Stimulated activated memory B cell treated with anti-CD40 and anti-IgM and Interleukin-4, amounts not matched to agents 10 μg/mL and 1 μg/mL and 100 μg/mL, for 72 hours (primary cell): ENCODE measurements at regions not wholly inside any gene's neighbourhood (a gene's known extent, or its start where the extent isn't known, plus 50 kb on each side); places are given as distances from the start of the nearest gene placed in this dataset.

Source experiments
- ATAC-seq: fragments of 150-1000 bp; cut with Tn5 transposase; 2 replicates; pipeline ENCODE4 v1.10.0; 2021
- H3K27ac Mint-ChIP-seq: one replicate; pipeline ENCODE4 v1.8.0; 2022; ENCODE audit warnings: mild to moderate bottlenecking, mixed read lengths
- H3K27me3 Mint-ChIP-seq: one replicate; pipeline ENCODE4 v1.8.0; 2022; ENCODE audit warnings: mixed read lengths
- H3K36me3 Mint-ChIP-seq: one replicate; pipeline ENCODE4 v1.8.0; 2022; ENCODE audit warnings: mixed read lengths
- H3K4me1 Mint-ChIP-seq: one replicate; pipeline ENCODE4 v1.8.0; 2022; ENCODE audit warnings: mixed read lengths
- H3K4me3 Mint-ChIP-seq: one replicate; pipeline ENCODE4 v1.8.0; 2022; ENCODE audit warnings: mild to moderate bottlenecking, moderate library complexity, mixed read lengths
- H3K9me3 Mint-ChIP-seq: one replicate; pipeline ENCODE4 v1.8.0; 2022; ENCODE audit warnings: mixed read lengths

DNA sequence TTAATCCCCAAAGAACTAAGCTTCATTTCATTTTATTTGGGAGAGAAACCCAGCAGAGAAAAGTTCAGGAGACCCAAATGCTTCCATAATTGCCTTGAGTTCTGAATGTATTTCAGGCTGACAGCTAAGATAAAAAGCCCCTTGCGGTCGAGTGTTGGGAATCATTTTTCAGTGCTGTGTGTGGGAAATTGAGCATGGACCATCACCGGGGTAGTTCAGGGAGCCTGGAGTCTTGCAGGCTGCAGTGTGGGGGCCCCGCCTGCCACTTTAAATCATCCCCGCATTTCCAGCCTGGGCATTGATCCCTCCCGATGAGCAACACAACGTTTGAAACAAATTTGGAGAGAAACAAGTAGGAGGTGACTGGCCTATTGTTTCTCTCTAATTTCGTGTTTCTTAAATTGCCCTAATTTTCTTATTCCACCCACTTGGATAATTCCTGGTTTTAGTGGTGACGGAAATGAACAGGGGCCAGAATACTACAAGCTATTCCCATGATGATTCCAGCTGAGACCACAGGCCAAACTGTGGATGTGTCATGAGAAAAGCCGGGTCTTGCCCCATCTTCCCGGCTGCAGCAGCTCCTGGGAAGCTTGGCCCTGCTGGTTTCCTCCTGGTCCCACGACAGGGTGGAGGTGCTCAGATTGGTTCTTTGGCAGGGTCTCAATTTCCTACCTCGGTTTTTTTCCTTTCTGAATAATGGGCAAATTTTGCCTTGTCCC, 75.1 kb downstream of the FOXL1 start:
- no peaks in the 10 kb centered on the region for H3K36me3 Mint-ChIP-seq
- H3K4me1 Mint-ChIP-seq: no peaks in the 10 kb centered on the region
- ATAC-seq: no peak
- H3K9me3 Mint-ChIP-seq: no peaks in the 10 kb centered on the region
- peaks cover 11% of the 10 kb centered on the region for H3K27me3 Mint-ChIP-seq
- no peak overlapping the region for H3K4me3 Mint-ChIP-seq
- no peak overlapping the region for H3K27ac Mint-ChIP-seq

DNA sequence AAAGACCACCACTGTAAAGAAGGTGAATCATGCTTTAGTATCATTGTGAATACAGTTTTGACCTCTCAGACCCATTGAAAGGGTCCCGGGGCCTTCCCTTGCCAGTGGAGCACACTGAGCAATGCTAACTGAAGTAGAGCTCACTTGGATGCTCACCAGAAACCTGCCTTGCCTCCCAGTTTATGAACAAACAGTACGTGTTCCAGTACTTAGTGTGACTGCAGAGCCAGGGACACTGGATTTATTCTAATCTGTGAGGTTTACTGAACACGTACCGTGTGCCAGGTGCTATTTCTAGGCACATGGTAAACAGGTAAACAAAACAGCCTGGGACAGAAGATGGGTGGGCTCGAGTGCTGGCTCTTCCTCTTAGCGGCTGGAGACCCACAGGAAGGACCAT, 79.6 kb downstream of the FOXL1 start:
- Mint-ChIP-seq H3K27ac (no peak overlapping the region), H3K27me3 (peaks cover 20% of the 10 kb centered on the region), H3K9me3 (peaks cover 8% of the 10 kb centered on the region), H3K4me3 (no peak overlapping the region), H3K4me1 (no peaks in the 10 kb centered on the region), H3K36me3 (no peaks in the 10 kb centered on the region)
- no peak for ATAC-seq

DNA sequence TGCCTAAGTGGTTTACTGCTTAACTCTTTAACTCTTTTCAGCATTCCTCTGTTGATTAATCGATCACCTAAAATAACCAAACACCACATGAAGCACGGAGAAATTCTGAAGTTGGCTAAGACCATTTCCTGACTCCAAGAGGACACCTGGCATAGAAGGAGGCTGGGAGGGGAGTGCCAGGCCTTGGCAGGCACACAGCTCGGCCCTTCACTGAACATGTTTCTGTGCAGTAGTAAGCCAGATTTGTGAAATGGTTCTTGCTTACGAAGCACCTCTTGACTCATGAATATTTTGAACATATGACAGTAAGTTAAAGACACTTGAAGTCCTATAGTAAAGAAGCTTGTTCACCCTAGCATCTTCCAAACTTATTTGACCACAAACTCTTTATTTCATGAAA, 82.3 kb downstream of the FOXL1 start:
- H3K27me3 Mint-ChIP-seq: peaks cover 20% of the 10 kb centered on the region
- no peak overlapping the region for H3K27ac Mint-ChIP-seq
- no peak for ATAC-seq
- H3K4me1 Mint-ChIP-seq: peaks cover 13% of the 10 kb centered on the region
- peaks cover 16% of the 10 kb centered on the region for H3K9me3 Mint-ChIP-seq
- no peaks in the 10 kb centered on the region for H3K36me3 Mint-ChIP-seq
- no peak overlapping the region for H3K4me3 Mint-ChIP-seq

DNA sequence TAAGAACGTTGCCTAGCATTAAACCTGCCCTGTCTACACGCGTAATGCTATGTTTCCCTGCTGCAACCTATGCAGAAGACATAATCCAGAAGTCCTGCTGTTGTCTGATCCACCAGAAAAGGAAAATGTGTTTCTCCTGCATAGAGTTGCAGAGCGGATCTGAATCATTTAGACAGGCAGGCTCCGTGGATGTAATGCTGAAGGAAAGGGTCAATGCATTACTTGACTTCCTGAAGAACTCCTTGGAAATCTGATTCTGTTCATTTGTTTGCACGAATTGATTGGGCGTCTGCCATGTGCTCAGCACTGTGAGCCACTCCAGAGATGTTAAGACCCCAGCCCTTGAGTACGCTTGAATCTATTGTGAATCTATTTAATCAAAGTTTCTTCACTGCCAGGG, 83.4 kb downstream of the FOXL1 start:
- Mint-ChIP-seq H3K27ac (no peak overlapping the region), H3K4me3 (no peak overlapping the region), H3K4me1 (peaks cover 13% of the 10 kb centered on the region), H3K9me3 (peaks cover 19% of the 10 kb centered on the region), H3K27me3 (peaks cover 20% of the 10 kb centered on the region), H3K36me3 (no peaks in the 10 kb centered on the region)
- ATAC-seq: no peak

DNA sequence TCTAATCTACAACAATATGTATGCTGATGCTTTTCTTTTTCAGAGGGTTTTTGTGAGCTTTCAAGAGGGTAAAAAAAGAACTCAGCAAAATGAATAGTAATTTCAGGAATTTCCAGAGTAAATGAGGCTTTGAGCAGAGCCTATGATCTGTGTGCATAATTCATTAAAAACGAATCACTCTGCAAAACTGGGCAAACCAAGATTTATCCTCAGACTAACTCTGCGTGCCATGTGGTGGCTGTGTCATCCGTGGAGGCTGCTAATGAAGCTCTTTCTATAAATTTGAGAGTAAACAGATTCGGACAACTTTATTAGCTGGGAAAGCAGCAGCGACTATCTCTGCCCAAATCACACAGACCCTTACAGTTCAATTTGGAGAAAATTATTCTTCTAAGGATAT, 83.8 kb downstream of the FOXL1 start:
- Mint-ChIP-seq H3K27ac (no peak overlapping the region), H3K9me3 (peaks cover 19% of the 10 kb centered on the region), H3K4me3 (no peak overlapping the region), H3K36me3 (no peaks in the 10 kb centered on the region), H3K4me1 (peaks cover 13% of the 10 kb centered on the region), H3K27me3 (peaks cover 20% of the 10 kb centered on the region)
- no peak for ATAC-seq

DNA sequence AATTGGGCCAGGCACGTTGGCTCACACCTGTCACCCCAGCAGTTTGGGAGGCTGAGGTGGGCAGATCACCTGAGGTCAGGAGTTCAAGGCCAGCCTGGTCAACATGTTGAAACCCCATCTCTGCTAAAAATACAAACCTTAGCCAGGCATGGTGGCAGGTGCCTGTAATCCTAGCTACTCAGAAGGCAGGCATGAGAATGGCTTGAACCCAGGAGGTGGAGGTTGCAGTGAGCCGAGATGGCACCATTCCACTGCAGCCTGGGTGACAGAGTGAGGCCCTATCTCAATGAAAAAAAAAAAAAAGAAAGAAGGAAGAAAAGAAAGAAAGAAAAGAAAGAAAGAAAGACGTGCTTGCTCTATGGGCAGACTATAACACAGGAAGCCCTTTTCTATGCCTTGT, 84.4 kb downstream of the FOXL1 start:
- Mint-ChIP-seq H3K27ac (no peak overlapping the region), H3K9me3 (peaks cover 19% of the 10 kb centered on the region), H3K4me3 (no peak overlapping the region), H3K36me3 (no peaks in the 10 kb centered on the region), H3K4me1 (peaks cover 13% of the 10 kb centered on the region), H3K27me3 (peaks cover 20% of the 10 kb centered on the region)
- ATAC-seq: no peak

DNA sequence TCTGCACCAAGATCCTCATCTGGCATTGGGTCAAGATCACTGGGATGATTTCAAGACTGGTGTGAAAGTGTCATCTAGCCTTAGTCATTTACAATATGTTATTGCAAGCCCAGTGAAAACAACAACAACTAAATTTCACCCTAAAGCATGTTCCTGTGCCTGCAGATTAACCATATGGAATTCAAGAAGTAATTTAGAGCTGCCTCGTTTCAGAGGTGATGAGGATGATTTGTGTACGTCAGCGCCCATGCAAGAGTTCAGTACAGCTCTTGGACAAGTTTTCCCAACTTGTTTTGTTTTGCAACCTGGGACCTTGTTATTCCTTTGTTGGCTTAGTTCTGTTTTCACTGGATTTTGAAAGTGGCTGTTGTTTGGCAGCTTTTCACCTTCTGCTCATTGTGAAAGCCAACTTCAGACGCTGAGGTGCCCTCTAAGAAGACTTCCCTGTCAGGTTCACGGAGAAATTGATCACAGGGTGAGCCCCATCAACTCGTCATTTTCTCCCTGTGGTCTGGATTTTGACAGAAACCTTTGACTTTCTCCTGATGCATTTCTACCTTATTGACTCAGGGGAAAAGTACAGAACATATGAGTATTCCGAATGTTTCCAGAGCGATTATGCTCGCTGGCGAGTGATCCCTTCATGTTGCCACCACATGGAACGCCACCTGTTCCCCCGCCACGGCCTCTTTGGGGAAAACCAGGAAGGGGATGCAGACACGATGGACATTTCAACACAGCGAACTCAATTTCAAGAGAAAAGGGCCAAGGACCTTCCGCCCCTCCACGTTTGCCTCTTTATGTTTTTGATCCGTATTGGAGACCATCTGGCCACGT, 85.6 kb downstream of the FOXL1 start:
- Mint-ChIP-seq H3K4me3 (no peak overlapping the region), H3K36me3 (no peaks in the 10 kb centered on the region), H3K9me3 (peaks cover 19% of the 10 kb centered on the region), H3K4me1 (peaks cover 13% of the 10 kb centered on the region), H3K27me3 (peaks cover 20% of the 10 kb centered on the region), H3K27ac (no peak overlapping the region)
- no peak for ATAC-seq

DNA sequence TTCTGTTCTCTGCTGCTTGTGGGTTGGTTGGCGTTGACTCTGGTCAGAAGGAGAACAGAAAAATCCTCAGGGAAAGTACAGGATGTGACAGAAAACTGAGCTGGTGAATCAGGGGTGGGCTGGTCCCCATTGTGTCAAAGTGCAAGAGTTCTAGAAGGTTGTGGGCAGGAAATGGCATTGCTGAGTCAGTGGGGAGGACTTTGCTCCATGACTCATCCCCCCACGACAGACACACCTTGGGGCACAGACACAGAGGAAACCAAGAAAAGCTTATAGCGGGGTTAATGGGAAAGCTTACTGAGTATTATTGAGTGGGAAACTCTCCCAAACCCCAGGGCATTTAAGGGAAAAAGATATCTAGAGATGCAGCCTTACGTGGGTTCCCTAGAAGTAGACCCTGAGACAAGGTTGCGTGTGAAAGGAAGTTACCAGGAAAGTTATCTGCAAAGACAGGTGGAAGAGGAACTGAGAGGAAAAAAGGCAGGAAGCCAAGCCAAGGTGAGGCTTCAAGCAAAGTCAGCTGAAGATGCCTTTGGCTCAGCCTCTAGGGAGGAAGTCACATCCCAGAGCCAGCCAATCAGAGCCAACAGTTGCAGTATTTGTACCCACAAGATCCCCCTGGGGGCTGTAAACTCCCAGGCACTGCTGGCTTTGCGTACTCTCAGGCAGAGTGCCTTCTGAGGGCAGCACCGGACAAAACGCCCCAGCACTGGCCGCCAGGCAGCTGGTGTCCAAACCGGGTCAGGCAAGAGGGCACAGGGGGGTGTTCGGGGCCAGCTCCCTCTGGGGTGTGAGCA, 86.4 kb downstream of the FOXL1 start:
- Mint-ChIP-seq H3K36me3 (no peaks in the 10 kb centered on the region), H3K27ac (no peak overlapping the region), H3K4me1 (peaks cover 13% of the 10 kb centered on the region), H3K9me3 (peaks cover 14% of the 10 kb centered on the region), H3K27me3 (peaks cover 25% of the 10 kb centered on the region), H3K4me3 (no peak overlapping the region)
- ATAC-seq: peak; percentile 70

DNA sequence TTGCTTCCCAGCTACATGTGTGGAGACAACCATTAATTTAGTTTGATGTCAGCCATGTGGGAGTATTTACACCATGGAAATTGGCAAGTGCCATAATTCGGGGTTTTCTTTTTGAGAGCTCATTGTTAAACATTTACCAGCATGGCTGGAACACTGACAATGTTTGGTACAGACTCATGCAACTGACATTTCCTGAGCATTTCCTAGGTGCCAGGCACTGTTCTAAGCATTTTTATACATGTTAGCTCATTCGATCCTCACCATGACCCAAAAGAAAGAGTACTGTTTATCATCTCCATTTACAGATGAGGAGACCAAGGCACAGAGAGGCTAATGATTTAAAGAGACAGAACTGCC, 86.9 kb downstream of the FOXL1 start:
- H3K4me1 Mint-ChIP-seq: peaks cover 13% of the 10 kb centered on the region
- H3K9me3 Mint-ChIP-seq: peaks cover 11% of the 10 kb centered on the region
- no peak for ATAC-seq
- peaks cover 31% of the 10 kb centered on the region for H3K27me3 Mint-ChIP-seq
- no peak overlapping the region for H3K4me3 Mint-ChIP-seq
- no peak overlapping the region for H3K27ac Mint-ChIP-seq
- H3K36me3 Mint-ChIP-seq: no peaks in the 10 kb centered on the region

DNA sequence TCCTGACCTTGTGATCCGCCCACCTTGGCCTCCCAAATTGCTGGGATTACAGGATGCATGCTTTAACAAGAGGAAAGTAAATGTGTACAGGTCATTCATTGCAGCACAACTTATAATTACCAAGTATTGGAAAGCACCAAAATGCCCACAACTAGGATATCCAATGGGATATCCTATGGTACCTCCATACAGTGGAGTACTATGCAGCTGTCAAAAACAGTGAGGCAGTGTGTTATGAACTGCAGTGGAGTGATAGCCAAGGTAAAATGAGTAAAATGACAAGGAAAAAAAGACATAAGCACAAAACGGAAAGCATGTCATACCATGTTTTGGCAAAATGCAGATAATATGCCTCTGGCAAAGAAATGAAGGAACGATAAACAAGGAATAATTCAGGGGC, 87.6 kb downstream of the FOXL1 start:
- H3K27me3 Mint-ChIP-seq: peaks cover 30% of the 10 kb centered on the region
- ATAC-seq: no peak

DNA sequence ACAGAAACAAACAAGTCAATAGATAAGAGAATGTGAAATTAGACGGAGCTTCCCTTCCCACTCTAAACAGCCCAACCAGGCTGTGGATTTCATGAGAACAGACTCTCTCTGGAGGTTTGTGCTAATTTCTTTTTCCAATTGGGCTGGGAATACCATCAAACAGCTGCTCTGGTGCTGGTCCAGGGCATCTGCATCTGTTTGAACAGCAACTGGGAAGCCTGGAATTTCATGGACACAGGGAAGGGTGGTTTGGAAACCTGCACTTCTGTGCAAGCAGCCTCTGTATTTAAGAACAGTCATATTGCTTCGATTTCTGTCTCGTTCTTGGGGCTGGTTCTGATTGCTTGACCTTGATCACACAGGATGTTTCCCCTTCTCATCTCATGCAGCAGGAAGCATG, 88.7 kb downstream of the FOXL1 start:
- H3K27ac Mint-ChIP-seq: no peak overlapping the region
- no peaks in the 10 kb centered on the region for H3K36me3 Mint-ChIP-seq
- H3K27me3 Mint-ChIP-seq: peaks cover 19% of the 10 kb centered on the region
- no peak for ATAC-seq
- H3K4me1 Mint-ChIP-seq: peaks cover 13% of the 10 kb centered on the region
- peaks cover 11% of the 10 kb centered on the region for H3K9me3 Mint-ChIP-seq
- no peak overlapping the region for H3K4me3 Mint-ChIP-seq

More for the DNA sequence above, 87.6 kb downstream of the FOXL1 start:
- Mint-ChIP-seq H3K27ac (no peak overlapping the region), H3K9me3 (peaks cover 11% of the 10 kb centered on the region), H3K4me3 (no peak overlapping the region), H3K4me1 (peaks cover 13% of the 10 kb centered on the region), H3K36me3 (no peaks in the 10 kb centered on the region)

DNA sequence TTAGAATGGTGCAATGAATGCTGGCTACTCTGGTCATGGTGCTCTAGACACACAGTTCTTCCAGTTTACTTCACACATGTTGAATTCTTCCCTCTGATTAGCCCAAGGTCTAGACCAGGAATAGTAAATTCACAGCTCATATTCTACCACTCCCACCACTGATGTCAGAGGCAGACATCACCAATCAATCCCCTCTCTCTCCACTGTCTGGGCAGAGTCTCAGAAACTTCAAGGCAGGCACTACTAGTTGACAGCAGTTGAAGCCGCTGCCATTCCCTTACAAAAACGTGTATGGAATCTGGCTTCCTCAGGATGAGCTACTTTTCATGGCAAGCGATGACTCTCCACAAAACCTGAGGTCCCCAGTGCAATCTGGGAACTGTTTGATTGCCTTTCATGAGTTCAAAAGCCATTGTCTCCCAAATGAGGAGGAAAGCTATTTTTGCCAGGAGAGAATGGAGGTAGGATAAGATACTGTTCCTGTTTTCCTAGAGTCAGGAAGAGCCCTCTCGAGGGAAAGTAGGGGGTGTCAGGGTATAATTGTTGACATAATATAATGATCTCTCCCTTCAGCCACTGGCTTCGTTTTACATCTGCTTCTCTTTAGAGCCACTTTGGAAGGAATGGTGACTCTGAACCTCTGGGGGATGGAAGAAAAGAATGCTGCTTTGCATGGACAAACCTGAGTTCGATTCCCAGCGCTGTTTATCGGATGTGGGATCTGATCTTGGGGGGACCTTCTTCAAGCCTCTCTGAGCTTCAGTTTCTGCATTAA, 90.0 kb downstream of the FOXL1 start:
- Mint-ChIP-seq H3K27me3 (peaks cover 10% of the 10 kb centered on the region), H3K4me3 (no peak overlapping the region), H3K4me1 (peaks cover 13% of the 10 kb centered on the region), H3K9me3 (peaks cover 14% of the 10 kb centered on the region), H3K36me3 (no peaks in the 10 kb centered on the region), H3K27ac (no peak overlapping the region)
- ATAC-seq: no peak

DNA sequence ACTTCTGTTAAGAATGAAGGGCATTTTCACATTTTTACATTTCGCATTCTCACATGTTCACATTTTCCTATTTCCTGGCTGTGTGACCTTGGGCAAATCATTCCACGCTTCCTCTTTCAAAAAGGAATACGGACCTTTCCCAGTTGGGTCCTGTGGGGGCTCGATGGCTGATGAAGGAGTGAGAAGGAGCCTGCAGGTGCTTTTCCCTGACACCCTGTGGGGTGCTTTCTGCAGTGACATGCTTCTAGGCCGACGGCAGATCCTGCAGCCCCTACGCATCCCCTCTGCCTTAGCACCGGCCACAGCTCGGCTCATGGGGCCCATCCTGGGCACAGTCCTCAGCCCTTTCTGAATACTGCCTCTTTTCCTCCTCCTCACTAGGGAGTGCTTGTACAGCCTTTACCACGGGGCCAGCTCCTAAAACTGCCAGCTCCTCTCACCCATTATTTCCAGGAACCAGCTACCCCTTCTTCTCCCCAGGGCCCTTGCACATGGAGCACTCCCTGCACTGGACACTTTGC, 91.0 kb downstream of the FOXL1 start:
- H3K4me1 Mint-ChIP-seq: peaks cover 10% of the 10 kb centered on the region
- H3K9me3 Mint-ChIP-seq: peaks cover 12% of the 10 kb centered on the region
- no peak for ATAC-seq
- peaks cover 10% of the 10 kb centered on the region for H3K27me3 Mint-ChIP-seq
- no peak overlapping the region for H3K27ac Mint-ChIP-seq
- H3K36me3 Mint-ChIP-seq: no peaks in the 10 kb centered on the region
- H3K4me3 Mint-ChIP-seq: no peak overlapping the region

DNA sequence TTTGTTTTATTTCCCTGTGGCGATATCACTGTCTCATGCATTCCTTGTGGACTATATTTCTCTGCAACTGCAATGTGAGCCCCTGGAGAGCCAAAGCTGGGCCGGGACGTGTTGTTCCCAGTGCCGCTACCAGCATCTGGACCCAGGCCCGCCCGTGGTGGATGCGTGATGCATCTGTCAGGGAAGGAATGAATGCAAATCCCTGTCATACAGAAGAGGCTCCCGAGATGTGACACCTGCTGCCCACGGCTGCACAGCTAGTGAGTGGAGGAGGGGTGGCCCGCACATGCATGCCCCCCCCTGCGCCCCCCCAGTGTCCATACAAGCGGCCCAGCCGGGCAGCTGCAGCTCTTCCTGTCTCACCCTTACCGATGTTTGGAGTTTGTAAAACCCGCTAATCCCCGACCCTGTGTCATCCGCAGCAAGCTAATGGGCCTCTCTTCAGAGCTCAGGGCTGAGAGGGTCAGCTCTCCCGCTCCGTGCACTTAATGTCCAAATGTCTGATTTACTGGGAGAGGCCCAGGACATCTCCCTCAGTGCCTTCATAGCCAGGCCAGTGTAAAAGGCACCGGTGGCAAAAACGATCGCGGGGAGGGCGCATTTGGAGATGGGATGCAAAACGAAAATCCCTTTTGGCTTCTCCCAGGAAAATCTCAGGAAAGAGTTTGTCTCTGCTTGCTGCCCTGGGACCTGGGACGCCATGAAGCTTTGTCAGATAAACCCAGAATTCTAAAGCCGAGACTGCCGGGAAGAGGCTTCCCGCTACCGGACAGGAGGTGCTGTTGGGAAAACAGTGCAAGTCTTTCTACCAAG, 91.8 kb downstream of the FOXL1 start:
- no peak overlapping the region for H3K4me3 Mint-ChIP-seq
- peaks cover 6% of the 10 kb centered on the region for H3K9me3 Mint-ChIP-seq
- H3K4me1 Mint-ChIP-seq: peaks cover 2% of the 10 kb centered on the region
- no peaks in the 10 kb centered on the region for H3K36me3 Mint-ChIP-seq
- no peak overlapping the region for H3K27ac Mint-ChIP-seq
- peaks cover 10% of the 10 kb centered on the region for H3K27me3 Mint-ChIP-seq
- no peak for ATAC-seq
